NCI-H1930 (cell line): ENCODE measurements at regions not wholly inside any gene's neighbourhood (a gene's known extent, or its start where the extent isn't known, plus 50 kb on each side); places are given as distances from the start of the nearest gene placed in this dataset.
"Not testable (repeated sequence)": the region's sequence is repeated elsewhere in the genome, so short reads cannot be mapped to it uniquely, and the experiment has no call there.

ENCODE experiments used
- DNase-seq, 2 experiments: peaks; one replicate each; lab custom pipeline; 2025; lab: John Stamatoyannopoulos, UW

GRCh38 chrX:28189011-28189410 lies 207.8 kb upstream of the DCAF8L1 start:
- DNase-seq: no peak

DNA sequence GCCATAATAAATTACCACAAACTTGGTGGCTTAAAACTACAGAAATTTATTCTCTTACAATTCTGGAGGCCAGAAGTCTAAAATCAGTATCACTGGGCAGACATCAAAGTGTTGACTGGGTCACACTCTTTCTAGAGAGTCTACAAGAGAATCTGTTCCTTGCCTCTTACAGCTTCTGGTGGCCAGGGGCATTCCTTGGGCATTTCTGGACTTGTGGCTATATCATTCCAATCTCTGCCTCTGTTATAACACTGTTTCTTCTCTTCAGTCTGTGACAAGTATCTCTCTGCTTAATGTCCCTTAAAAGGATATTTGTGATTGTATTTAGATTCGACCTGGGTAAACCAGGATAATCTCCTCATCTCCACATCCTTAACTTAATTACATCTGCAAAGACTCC lies 207.3 kb upstream of the DCAF8L1 start:
- DNase-seq: no peak

GRCh38 chrX:28180096-28180495 lies 198.8 kb upstream of the DCAF8L1 start:
- DNase-seq: no peak

DNA sequence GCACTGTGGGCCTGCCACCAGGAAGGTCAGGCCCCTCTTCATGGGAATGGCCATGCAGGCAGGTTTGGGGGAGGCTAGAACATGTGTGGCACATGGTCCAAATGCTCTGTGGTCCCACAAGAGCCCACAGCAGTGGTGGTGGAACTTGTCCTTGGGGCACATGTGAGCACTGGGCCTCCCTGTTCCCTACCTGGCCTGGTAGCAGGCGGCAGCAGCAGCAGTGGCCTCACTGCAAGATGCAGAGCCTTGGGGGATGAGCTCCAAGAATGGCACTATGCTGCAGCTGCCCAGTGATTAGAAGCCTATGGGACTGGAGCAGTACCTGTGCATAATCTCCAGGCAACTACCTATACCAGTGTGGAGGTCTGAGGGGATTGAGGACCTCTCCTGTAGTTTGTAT lies 197.0 kb upstream of the DCAF8L1 start:
- DNase-seq: no peak

GRCh38 chrX:28177202-28177601 lies 196.0 kb upstream of the DCAF8L1 start:
- DNase-seq: no peak

GRCh38 chrX:28170713-28171112 lies 189.5 kb upstream of the DCAF8L1 start:
- DNase-seq: no peak

GRCh38 chrX:28158019-28158777 lies 176.9 kb upstream of the DCAF8L1 start:
- DNase-seq: no peak

- not testable (repeated sequence) for DNase-seq
Measured at GRCh38 chrX:28152263-28152662, 171.0 kb upstream of the DCAF8L1 start.

DNA sequence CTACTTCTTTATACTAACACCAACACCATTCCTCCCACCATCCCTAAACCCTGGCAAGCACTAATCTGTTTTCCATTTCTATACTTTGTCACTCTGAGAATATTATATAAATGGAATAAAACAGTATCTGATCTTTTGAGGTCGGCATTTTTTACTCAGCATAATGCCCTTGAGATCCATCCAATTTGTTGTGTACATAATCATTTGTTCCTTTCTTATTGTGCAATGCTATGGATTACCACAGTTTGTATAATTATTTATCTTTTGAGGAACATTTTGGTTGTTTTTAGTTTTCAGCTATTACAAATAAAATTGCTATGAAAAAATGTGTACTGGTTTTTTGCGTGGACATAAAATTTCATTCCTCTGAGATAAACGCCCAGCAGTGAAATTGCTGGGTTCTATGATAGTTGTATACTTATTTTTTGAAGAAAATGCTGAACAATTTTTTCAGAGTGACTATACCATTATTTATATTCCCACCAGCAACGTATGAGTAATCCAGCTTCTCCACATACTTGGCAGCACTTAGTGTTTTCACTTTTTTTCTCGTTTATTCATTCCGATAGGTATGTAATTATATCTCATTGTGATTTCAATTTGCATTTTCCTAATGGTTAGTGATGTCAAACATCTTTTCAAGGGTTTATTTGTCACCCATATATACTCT lies 154.3 kb upstream of the DCAF8L1 start:
- DNase-seq: no peak

DNA sequence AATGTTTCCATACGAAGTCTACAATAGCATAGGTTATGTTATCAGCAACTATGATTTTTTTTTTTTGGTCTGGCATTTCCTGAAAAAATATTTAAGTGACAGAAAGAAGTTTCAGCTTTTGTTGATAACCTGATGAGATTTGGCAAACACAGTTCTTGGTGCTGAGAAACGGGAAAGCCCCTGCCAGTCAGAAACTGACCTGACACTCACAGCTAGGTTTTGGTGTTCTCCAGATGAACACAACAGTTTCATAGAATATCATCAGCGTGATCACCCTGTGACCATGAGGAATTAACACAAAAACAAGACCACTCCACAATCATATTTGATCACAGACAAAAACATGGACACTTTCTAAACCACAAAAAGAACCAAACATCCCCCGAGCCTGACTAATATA lies 152.5 kb upstream of the DCAF8L1 start:
- no peak for DNase-seq

GRCh38 chrX:28127662-28128061 lies 146.4 kb upstream of the DCAF8L1 start:
- no peak for DNase-seq

DNA sequence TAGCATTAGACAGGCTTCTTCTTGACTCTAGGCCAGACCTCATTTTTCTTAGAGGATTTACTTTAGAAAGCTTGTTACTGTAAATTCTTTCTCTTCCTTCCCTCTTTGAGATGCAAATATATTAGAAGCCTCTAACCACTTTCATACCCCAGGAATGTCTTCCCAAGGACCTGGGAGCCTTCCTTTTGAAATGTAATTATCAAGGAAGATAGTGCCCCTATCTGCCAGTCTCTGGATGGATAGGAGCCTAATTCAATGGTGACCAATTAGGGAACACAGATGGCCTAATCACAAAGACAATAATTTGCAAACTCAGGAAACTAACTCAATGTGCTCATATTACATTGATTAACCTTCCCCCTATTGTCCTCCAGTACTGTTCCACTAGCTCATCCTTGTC lies 145.6 kb upstream of the DCAF8L1 start:
- DNase-seq: no peak

DNA sequence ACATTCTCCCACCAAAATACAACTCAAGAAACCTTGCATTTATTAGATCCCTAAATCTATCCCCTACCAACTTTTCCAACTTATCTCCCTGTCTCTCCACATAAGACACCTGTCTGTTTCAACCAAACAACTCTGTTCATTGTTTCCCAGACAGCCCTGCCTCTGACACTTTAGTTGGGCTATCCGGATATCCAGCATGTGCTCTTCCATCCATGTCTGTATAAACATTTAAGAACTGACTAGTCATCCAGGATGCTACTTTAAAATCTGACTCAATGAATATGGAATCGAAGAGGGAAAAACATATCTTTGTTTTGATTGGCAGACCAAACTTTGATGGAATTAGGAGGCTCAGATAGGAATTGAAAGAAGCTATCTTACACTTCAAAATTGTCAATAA lies 143.2 kb upstream of the DCAF8L1 start:
- DNase-seq: no peak

DNA sequence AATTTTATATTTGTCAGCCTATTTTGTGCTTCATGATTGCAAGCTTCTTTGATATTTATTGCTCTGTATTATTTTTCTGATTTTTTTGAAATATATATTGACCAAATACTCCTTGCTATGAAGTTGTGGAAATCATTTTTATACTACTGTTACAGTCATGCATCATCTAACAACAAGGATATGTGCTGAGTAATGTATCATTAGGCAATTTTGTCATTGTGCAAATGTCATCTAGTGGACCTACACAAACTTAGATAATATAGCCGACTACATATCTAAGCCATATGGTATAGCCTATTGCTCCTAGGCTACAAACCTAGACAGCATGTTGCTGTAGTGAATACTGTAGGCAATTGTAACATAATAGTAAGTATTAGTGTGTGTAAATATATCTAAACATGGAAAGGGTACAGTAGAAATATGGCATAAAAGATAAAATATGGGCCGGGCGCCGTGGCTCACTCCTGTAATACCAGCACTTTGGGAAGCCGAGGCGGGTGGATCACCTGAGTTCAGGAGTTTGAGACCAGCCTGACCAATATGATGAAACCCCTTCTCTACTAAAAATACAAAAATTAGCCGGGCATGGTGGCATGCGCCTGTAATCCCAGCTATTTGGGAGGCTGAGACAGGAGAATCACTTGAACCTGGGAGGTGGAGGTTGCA lies 139.5 kb upstream of the DCAF8L1 start:
- DNase-seq: not testable (repeated sequence)

- DNase-seq: no peak
Measured at GRCh38 chrX:28120072-28120471, 138.8 kb upstream of the DCAF8L1 start.

DNA sequence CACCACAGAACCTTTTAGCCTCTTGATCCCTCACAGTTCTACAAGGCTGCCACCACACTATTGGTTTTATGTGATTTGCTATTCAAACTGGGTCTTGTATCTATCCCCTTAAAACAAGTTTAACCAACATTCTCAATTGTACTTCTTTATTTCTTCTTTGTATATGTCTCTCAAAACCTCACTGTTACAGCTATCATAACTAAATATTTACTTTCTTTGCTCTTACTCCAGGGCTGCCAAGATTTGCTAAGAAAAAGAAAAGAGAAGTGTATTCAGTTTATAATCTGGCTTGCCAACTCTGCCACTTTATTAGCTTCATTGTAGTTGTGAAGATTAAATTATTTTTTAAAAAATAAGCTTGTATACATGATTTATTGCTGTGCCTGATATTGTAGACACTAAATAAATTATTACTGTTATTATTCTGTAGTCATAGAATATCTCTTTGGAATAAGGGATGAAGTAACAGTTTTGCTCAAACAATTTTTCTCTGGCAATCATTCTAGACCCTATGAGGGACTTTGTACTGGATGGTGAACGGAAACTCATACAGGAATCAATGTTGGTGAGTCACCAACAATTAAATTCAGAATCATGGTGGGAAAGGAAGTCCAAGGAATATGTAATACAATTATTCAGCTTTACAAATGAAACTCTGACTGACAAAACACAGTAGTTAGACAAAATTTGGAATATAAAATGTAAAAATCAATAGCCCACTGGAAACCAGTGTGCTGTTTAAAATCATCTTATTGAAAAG lies 127.1 kb upstream of the DCAF8L1 start:
- no peak for DNase-seq

DNA sequence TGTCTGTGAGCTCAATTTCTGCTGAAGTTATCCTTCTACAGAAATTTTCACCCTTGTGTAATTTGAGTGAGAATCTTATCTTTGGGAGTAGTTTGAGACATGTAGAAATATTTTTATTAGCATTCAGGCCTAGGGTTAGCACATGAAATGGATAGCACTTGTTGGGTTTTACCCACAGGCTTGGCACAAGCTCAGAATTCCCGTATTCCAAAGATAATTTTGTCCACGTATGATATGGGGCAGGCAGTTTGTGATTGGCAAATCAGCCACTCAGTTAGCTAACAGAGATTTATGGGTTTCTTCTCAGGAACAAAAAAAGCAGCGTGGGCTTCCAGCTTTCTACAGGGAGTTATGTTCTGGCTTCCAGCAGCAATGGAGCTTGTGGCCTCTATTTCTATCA lies 117.9 kb upstream of the DCAF8L1 start:
- DNase-seq: no peak

DNA sequence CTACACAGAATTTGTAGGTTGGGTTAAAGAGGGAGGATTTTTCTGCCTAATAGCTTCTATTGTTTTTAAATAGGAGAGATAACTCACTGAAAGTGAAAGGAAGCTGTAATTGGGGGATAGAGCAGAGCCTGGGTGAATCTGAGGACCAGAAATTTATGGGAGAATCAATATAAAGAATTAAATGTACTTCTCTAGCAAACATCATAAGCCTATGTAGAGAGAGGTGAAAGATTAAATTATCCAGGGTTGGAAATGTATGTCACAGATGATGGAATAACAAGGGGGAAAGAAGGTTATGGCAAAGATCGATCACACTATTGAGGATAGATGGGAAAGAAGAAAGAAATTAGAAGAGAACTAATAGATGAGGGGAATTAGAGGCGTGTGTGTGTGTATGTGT lies 104.4 kb upstream of the DCAF8L1 start:
- DNase-seq: no peak

GRCh38 chrX:28058901-28059300 lies 77.7 kb upstream of the DCAF8L1 start:
- DNase-seq: peak in 1 of 2 experiments; percentile 4

- no peak for DNase-seq
Measured at GRCh38 chrX:28042826-28043564, 61.7 kb upstream of the DCAF8L1 start.

DNA sequence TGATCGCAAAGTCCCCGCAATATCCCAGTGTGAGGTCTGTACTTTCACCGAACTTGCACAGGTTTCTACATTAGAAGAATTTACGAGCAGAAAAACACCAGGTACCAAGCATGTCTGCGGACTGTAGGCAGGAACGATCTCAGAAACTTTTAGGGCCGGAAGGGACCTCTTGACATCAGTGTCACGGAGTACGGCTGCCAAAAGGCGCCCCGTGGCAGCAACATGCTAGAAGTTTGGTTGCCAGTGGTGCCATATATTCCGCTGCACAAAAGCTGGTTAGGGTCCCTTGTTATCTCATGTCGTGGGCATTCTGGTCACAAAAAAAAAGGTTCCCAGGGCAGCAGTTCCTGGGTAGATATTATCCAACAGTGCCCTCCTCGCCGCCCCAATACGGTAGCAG lies 61.0 kb upstream of the DCAF8L1 start:
- no peak for DNase-seq

DNA sequence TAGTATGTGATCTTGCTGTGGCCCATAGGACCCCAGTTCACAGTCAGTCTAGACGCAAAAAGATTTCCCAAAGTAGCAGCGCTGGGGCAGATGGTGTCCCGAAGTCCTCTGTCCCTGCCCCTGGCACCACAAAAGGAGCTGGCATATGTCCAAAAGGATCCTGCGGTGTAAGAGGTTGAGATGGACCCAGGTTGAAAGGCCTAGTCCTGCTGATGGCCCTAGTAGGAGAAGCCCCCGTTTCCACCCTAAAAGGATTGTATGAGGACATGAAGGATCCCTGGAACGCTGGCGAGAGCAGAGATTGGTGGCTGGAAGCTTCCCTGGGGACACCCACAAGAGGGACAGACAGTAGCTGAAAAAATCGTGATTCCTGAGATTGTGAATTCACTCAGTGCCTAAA lies 58.0 kb upstream of the DCAF8L1 start:
- no peak for DNase-seq
